ENCODE measurements at regions not wholly inside any gene's neighbourhood (a gene's known extent, or its start where the extent isn't known, plus 50 kb on each side); places are given as distances from the start of the nearest gene placed in this dataset.
"Not testable (repeated sequence)": the region's sequence is repeated elsewhere in the genome, so short reads cannot be mapped to it uniquely, and the experiment has no call there.

DNA sequence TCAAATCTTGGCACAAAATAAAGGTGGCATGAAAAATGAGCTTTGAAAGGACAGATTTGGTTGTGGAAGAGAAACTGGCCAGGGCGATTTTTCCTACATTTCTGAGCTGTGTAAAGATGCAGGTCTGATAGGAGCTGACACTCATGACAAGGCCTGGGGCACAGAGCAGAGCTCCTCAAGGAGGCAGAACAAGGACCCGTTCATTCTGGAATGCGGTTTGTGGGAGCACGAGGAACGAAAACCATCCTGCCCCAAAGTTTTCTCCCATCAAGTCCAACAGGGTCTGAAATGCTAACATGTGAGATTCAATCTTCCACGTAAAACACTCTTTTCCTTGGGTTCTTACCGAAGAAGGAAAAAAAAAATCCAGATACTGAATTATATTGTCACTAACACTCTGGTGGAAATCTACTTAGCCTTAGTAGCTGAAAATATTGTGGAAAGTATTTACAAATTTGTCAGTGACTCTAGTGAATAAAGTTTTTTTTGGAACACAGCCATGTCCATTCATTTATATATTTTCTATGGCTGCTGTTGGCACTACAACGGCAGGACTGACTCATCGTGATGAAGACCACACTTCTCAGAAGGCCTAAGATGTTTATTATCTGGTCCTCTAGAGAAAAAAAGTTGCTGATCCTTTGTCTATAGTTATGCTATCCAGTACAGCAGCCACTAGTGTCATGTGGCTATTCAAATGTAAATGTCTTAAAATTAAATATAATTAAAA, 215.7 kb downstream of the BAMBI start:
- 51 to 57% methylated on average over 9 of the region's 9 CpGs for WGBS, 2 donors
- ATAC-seq, result no peak
- Histone ChIP-seq H3K27ac (no peak overlapping the region), H3K36me3 (replicated peaks in 1 of 2; ENCODE audit: insufficient read depth in 1 of 2, low read depth in 2 of 2) (no peaks in the 10 kb centered on the region), H3K4me3 (no peak overlapping the region), H3K4me1 (no peaks in the 10 kb centered on the region), H3K9me3 (no peaks in the 10 kb centered on the region), H3K27me3 (no peaks in the 10 kb centered on the region)
- DNase-seq, result no peak
- no peak for TF ChIP-seq POLR2A (IDR thresholded peaks at IDR 0.05)
- TF ChIP-seq, protein P1, sequence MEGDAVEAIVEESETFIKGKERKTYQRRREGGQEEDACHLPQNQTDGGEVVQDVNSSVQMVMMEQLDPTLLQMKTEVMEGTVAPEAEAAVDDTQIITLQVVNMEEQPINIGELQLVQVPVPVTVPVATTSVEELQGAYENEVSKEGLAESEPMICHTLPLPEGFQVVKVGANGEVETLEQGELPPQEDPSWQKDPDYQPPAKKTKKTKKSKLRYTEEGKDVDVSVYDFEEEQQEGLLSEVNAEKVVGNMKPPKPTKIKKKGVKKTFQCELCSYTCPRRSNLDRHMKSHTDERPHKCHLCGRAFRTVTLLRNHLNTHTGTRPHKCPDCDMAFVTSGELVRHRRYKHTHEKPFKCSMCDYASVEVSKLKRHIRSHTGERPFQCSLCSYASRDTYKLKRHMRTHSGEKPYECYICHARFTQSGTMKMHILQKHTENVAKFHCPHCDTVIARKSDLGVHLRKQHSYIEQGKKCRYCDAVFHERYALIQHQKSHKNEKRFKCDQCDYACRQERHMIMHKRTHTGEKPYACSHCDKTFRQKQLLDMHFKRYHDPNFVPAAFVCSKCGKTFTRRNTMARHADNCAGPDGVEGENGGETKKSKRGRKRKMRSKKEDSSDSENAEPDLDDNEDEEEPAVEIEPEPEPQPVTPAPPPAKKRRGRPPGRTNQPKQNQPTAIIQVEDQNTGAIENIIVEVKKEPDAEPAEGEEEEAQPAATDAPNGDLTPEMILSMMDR (IDR thresholded peaks at IDR 0.05), result no peak
- intact Hi-C loops (cut with DNase I), result no loop called here

DNA sequence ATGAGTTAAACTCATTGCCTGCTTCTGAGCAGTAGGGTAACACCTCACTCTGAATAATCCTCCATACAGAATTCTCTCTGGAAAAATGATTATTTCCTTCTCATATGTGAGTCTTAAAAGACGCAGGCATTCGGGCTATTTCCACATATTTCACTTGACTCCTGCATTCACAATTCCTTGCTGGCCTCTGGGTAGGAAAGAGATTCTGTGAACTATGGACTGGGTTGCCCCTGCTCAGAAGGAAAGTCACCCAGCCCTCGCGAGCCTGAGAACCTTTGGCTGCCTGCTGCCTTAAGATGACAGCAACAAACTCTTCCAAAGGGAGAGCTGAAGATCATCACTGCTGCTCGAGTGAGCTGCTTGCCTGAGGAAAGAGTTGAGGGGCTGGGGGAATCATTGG, 216.8 kb downstream of the BAMBI start:
- 84 to 87% methylated on average over 5 of the region's 5 CpGs for WGBS, 2 donors

DNA sequence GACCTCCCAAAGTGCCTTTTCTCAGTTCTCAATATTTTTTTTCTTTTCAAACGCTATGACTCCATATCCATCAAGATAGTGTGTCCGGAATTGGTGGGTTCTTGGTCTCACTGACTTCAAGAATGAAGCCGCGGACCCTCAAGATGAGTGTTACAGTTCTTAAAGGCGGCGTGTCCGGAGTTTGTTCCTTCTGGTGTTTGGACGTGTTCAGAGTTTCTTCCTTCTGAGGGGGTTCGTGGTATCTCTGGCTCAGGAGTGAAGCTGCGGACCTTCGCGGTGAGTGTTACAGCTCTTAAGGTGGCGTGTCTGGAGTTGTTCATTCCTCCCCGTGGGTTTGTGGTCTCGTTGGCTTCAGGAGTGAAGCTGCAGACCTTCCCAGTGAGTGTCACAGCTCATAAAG, 218.3 kb downstream of the BAMBI start:
- WGBS, 2 donors, result 83 to 84% methylated on average over 15 of the region's 15 CpGs
- H3K27ac ChIP-seq; ATAC-seq; H3K9me3 ChIP-seq; H3K4me3 ChIP-seq; H3K27me3 ChIP-seq; H3K4me1 ChIP-seq; intact Hi-C loops (cut with DNase I); DNase-seq; H3K36me3 ChIP-seq (replicated peaks in 1 of 2; ENCODE audit: insufficient read depth in 1 of 2, low read depth in 2 of 2): not testable (repeated sequence)

More for the DNA sequence above, 216.8 kb downstream of the BAMBI start:
- ATAC-seq (no peak), DNase-seq (no peak)
- Histone ChIP-seq H3K27ac (no peak overlapping the region), H3K36me3 (replicated peaks in 1 of 2; ENCODE audit: insufficient read depth in 1 of 2, low read depth in 2 of 2) (no peaks in the 10 kb centered on the region), H3K9me3 (no peaks in the 10 kb centered on the region), H3K4me1 (no peaks in the 10 kb centered on the region), H3K4me3 (no peak overlapping the region), H3K27me3 (no peaks in the 10 kb centered on the region)
- intact Hi-C loops (cut with DNase I), result no loop called here
- no peak for TF ChIP-seq POLR2A (IDR thresholded peaks at IDR 0.05)
- TF ChIP-seq, protein P1 (IDR thresholded peaks at IDR 0.05), result no peak

DNA sequence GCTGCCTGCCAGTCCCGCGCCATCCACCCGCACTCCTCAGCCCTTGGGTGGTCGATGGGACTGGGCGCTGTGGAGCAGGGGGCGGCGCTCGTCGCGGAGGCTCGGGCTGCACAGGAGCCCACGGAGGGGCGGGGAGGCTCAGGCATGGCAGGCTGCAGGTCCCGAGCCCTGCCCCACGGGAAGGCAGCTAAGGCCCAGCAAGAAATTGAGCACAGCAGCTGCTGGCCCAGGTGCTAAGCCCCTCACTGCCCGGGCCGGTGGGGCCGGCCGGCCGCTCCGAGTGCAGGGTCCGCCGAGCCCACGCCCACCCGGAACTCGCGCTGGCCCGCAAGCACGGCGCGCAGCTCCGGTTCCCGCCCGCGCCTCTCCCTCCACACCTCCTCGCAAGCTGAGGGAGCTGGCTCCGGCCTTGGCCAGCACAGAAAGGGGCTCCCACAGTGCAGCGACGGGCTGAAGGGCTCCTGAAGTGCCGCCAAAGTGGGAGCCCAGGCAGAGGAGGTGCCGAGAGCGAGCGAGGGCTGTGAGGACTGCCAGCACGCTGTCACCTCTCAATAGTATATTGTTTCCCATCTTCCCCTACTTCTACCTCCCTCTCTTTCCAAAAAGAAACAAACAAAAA, 219.6 kb downstream of the BAMBI start:
- DNase-seq; ATAC-seq; H3K4me1 ChIP-seq; H3K27me3 ChIP-seq; H3K4me3 ChIP-seq; H3K27ac ChIP-seq; H3K9me3 ChIP-seq; intact Hi-C loops (cut with DNase I); H3K36me3 ChIP-seq (replicated peaks in 1 of 2; ENCODE audit: insufficient read depth in 1 of 2, low read depth in 2 of 2): not testable (repeated sequence)
- 95 to 100% methylated on average over 7 to 44 of the region's 44 CpGs for WGBS, 2 donors

DNA sequence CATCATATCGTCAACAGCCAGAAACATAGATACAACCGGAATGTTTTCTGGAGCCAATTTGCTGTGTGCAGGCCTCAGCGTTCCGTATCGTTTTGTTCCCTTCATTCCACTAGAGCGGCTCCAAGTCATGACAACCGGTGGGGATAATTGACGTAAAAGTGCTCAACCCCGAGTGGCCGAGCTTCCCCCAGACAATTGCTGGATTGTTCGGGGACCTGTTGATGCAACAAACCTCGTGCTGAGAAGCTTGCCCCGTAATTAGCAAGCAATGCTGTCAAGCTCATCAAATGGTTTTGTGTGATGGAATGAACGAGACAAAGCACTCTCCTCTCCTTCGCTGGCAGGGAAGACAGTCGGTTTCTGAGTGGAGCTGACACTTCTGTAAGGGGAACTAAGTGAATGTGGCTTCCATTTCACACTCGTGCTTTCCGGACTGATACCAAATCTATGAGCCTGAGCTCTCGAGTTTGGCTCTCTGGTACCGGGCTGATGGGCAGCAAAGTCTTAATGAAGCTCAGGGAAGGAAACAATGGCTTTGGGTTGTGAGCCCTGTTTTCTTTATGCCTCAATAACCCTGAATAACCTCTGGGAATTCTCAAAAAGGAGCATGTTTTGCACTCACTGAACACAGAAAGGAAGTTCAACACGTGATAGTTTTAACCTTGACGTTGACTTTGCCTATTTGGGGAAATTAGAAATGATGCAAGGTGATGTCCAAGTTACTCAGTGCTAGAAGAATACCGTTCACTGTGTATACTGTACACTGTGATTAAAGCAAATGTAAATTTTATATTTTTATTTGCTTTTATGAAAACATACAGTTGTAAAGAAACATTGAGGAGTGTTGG, 220.5 kb downstream of the BAMBI start:
- TF ChIP-seq, protein P1 (IDR thresholded peaks at IDR 0.05), result no peak
- no peak for TF ChIP-seq POLR2A (IDR thresholded peaks at IDR 0.05)
- WGBS, 2 donors, result 65 to 74% methylated on average over 23 of the region's 23 CpGs

More for the DNA sequence above, 220.5 kb downstream of the BAMBI start:
- no peak overlapping the region for H3K4me3 ChIP-seq
- H3K36me3 ChIP-seq (replicated peaks in 1 of 2; ENCODE audit: insufficient read depth in 1 of 2, low read depth in 2 of 2), result no peaks in the 10 kb centered on the region
- DNase-seq, result no peak
- H3K4me1 ChIP-seq, result no peaks in the 10 kb centered on the region
- H3K27ac ChIP-seq, result no peak overlapping the region
- intact Hi-C loops (cut with DNase I), result no loop called here
- no peaks in the 10 kb centered on the region for H3K27me3 ChIP-seq
- ATAC-seq, result no peak
- no peaks in the 10 kb centered on the region for H3K9me3 ChIP-seq
